ENCODE measurements at regions not wholly inside any gene's neighbourhood (a gene's known extent, or its start where the extent isn't known, plus 50 kb on each side); places are given as distances from the start of the nearest gene placed in this dataset.

GRCh38 chr9:18229992-18230676, 243.8 kb upstream of the ADAMTSL1 start:
- no peak for TF ChIP-seq CTCF (conservative IDR thresholded peaks at IDR 0.05 in 1 of 2, IDR thresholded peaks at IDR 0.05 in 1 of 2; ENCODE audit: low read depth in 1 of 2, low read length in 2 of 2)
- no peak for TF ChIP-seq EZH2 (IDR thresholded peaks at IDR 0.05; ENCODE audit: low read length, missing control alignments)
